ENCODE measurements at regions not wholly inside any gene's neighbourhood (a gene's known extent, or its start where the extent isn't known, plus 50 kb on each side); places are given as distances from the start of the nearest gene placed in this dataset.

GRCh38 chr3:39671116-39671515 lies 138.3 kb upstream of the MYRIP start:
- H4K12ac ChIP-seq (ENCODE audit: low read depth, low read length): no peak overlapping the region
- H2BK5ac ChIP-seq (ENCODE audit: low read depth, low read length, poor library complexity): no peak overlapping the region
- H3K14ac ChIP-seq (ENCODE audit: low read length): no peak overlapping the region
- H2BK120ac ChIP-seq (ENCODE audit: insufficient read depth, low read length, poor library complexity): no peak overlapping the region
- no peaks in the 10 kb centered on the region for H3K9me3 ChIP-seq (ENCODE audit: insufficient read depth, low read depth, low read length)
- no peak overlapping the region for H3K9ac ChIP-seq (ENCODE audit: low read length)
- no peak overlapping the region for H3K18ac ChIP-seq (ENCODE audit: low read length)
- no peak overlapping the region for H3K23ac ChIP-seq (ENCODE audit: low read length)
- no CpG with 5 or more reads among the region's 4 CpGs for WGBS (ENCODE audit: extremely low coverage, insufficient coverage, insufficient read length)
- no peaks in the 10 kb centered on the region for H3K36me3 ChIP-seq (ENCODE audit: control insufficient read depth in 1 of 2, insufficient read depth in 2 of 2, low read length in 2 of 2)
- H2BK12ac ChIP-seq (ENCODE audit: low read length): no peak overlapping the region
- DNase-seq: peak in 1 of 2 donors; percentile 4
- H3K4me3 ChIP-seq (ENCODE audit: low read depth, low read length): no peak overlapping the region
- H3K4me2 ChIP-seq (ENCODE audit: low read length): no peak overlapping the region
- no peak overlapping the region for H4K91ac ChIP-seq (ENCODE audit: low read depth, low read length)
- no peaks in the 10 kb centered on the region for H3K79me1 ChIP-seq (ENCODE audit: low read length)
- H3K4me1 ChIP-seq (ENCODE audit: control insufficient read depth in 1 of 2, insufficient read depth in 2 of 2, low read length in 2 of 2): no peaks in the 10 kb centered on the region
- H2AFZ ChIP-seq (ENCODE audit: insufficient read depth, low read length, poor library complexity): no peak overlapping the region
- no peak overlapping the region for H2AK5ac ChIP-seq (ENCODE audit: low read length)
- H4K8ac ChIP-seq (ENCODE audit: low read depth, low read length): no peak overlapping the region
- no peak overlapping the region for H3K4ac ChIP-seq (ENCODE audit: low read depth, low read length)
- no peaks in the 10 kb centered on the region for H3K79me2 ChIP-seq (ENCODE audit: control insufficient read depth, insufficient read depth, low read length, poor library complexity)
- H3K27ac ChIP-seq (ENCODE audit: low read depth, low read length): no peak overlapping the region
- no peaks in the 10 kb centered on the region for H3K27me3 ChIP-seq (ENCODE audit: insufficient read depth, low read length)

- Histone ChIP-seq H4K91ac (ENCODE audit: low read depth, low read length) (no peak overlapping the region), H3K9ac (ENCODE audit: low read length) (no peak overlapping the region), H3K4ac (ENCODE audit: low read depth, low read length) (no peak overlapping the region), H4K12ac (ENCODE audit: low read depth, low read length) (no peak overlapping the region), H2BK12ac (ENCODE audit: low read length) (no peak overlapping the region), H3K4me2 (ENCODE audit: low read length) (no peak overlapping the region), H3K18ac (ENCODE audit: low read length) (no peak overlapping the region), H2AK5ac (ENCODE audit: low read length) (no peak overlapping the region), H3K23ac (ENCODE audit: low read length) (no peak overlapping the region), H3K9me3 (ENCODE audit: insufficient read depth, low read depth, low read length) (no peaks in the 10 kb centered on the region), H2BK120ac (ENCODE audit: insufficient read depth, low read length, poor library complexity) (no peak overlapping the region), H3K79me2 (ENCODE audit: control insufficient read depth, insufficient read depth, low read length, poor library complexity) (no peaks in the 10 kb centered on the region), H3K4me1 (ENCODE audit: control insufficient read depth in 1 of 2, insufficient read depth in 2 of 2, low read length in 2 of 2) (no peaks in the 10 kb centered on the region), H3K4me3 (ENCODE audit: low read depth, low read length) (no peak overlapping the region), H3K79me1 (ENCODE audit: low read length) (no peaks in the 10 kb centered on the region), H2AFZ (ENCODE audit: insufficient read depth, low read length, poor library complexity) (no peak overlapping the region), H4K8ac (ENCODE audit: low read depth, low read length) (no peak overlapping the region), H3K36me3 (ENCODE audit: control insufficient read depth in 1 of 2, insufficient read depth in 2 of 2, low read length in 2 of 2) (no peaks in the 10 kb centered on the region), H3K14ac (ENCODE audit: low read length) (no peak overlapping the region), H3K27me3 (ENCODE audit: insufficient read depth, low read length) (no peaks in the 10 kb centered on the region), H3K27ac (ENCODE audit: low read depth, low read length) (no peak overlapping the region), H2BK5ac (ENCODE audit: low read depth, low read length, poor library complexity) (no peak overlapping the region)
- DNase-seq: peak; percentile 1 to 7
- no CpG with 5 or more reads among the region's 2 CpGs for WGBS (ENCODE audit: extremely low coverage, insufficient coverage, insufficient read length)
These were observed 137.8 kb upstream of the MYRIP start for GRCh38 chr3:39671600-39671999.

DNA sequence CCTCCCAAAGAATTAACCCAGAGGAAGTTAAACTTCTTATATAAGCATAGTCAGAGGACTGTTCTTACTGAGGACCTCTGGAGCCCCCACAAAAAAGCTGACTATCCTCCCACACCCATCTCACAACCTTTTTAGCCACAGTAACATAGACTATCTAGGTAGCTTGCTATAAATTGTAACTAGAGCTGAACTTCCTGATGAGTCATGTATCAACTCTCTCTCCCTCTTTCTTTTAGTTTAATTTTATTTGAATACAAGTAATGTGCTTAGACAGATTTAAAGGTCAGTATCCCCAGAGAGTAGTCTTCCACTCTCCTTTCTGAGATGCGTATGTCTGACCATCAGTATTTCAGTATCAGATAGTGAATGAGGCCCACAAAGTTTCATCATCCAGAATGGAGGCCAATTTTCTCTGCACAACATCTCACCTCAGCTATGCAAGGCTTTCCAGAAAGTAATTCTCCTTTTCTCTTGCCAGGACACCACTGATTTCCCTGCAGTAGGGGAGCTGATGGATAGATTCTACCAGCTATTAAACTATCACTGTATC lies 104.0 kb upstream of the MYRIP start:
- H2AK5ac ChIP-seq (ENCODE audit: low read length): no peak overlapping the region
- no peak overlapping the region for H3K4me2 ChIP-seq (ENCODE audit: low read length)
- H2BK120ac ChIP-seq (ENCODE audit: insufficient read depth, low read length, poor library complexity): no peak overlapping the region
- H3K4me1 ChIP-seq (ENCODE audit: control insufficient read depth in 1 of 2, insufficient read depth in 2 of 2, low read length in 2 of 2): no peaks in the 10 kb centered on the region
- no peak overlapping the region for H4K12ac ChIP-seq (ENCODE audit: low read depth, low read length)
- H3K4ac ChIP-seq (ENCODE audit: low read depth, low read length): no peak overlapping the region
- H3K14ac ChIP-seq (ENCODE audit: low read length): no peak overlapping the region
- H2AFZ ChIP-seq (ENCODE audit: insufficient read depth, low read length, poor library complexity): no peak overlapping the region
- DNase-seq: no peak
- no peak overlapping the region for H4K8ac ChIP-seq (ENCODE audit: low read depth, low read length)
- no peak overlapping the region for H3K18ac ChIP-seq (ENCODE audit: low read length)
- H3K36me3 ChIP-seq (ENCODE audit: control insufficient read depth in 1 of 2, insufficient read depth in 2 of 2, low read length in 2 of 2): no peaks in the 10 kb centered on the region
- H3K4me3 ChIP-seq (ENCODE audit: low read depth, low read length): no peak overlapping the region
- H4K91ac ChIP-seq (ENCODE audit: low read depth, low read length): no peak overlapping the region
- H3K23ac ChIP-seq (ENCODE audit: low read length): no peak overlapping the region
- H2BK5ac ChIP-seq (ENCODE audit: low read depth, low read length, poor library complexity): no peak overlapping the region
- WGBS (ENCODE audit: extremely low coverage, insufficient coverage, insufficient read length): no CpG with 5 or more reads among the region's 1 CpG
- no peaks in the 10 kb centered on the region for H3K9me3 ChIP-seq (ENCODE audit: insufficient read depth, low read depth, low read length)
- no peak overlapping the region for H3K9ac ChIP-seq (ENCODE audit: low read length)
- H2BK12ac ChIP-seq (ENCODE audit: low read length): no peak overlapping the region
- H3K79me2 ChIP-seq (ENCODE audit: control insufficient read depth, insufficient read depth, low read length, poor library complexity): no peaks in the 10 kb centered on the region
- no peaks in the 10 kb centered on the region for H3K27me3 ChIP-seq (ENCODE audit: insufficient read depth, low read length)
- no peak overlapping the region for H3K27ac ChIP-seq (ENCODE audit: low read depth, low read length)
- H3K79me1 ChIP-seq (ENCODE audit: low read length): no peaks in the 10 kb centered on the region

DNA sequence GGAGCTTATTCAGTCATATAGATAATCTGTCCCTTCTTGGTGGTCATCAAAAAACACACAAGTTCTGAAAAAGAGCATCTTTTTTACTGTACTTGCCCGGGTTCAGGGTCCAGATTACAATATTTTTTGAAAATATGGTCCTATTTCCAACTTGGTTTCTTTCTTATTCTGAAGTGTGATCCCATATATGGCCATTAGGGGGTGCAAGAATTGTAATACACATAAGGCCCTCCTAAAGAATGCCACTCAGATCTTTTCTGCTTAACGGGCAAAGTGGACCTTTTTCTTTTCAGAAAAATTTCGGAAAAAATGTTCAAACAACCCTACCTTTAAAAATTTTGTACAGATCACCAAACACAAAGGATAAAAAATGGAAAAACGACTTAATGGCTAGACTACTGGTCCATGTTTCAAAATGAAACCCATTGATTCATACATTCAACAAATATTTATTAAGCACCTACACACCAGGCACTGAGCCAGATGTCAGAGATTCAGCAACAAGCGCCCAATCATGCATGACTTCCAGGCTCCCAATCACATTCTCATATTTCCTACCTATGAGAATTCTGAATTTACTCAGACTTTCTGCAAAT lies 102.0 kb upstream of the MYRIP start:
- no peaks in the 10 kb centered on the region for H3K9me3 ChIP-seq (ENCODE audit: insufficient read depth, low read depth, low read length)
- no peaks in the 10 kb centered on the region for H3K4me1 ChIP-seq (ENCODE audit: control insufficient read depth in 1 of 2, insufficient read depth in 2 of 2, low read length in 2 of 2)
- H2BK120ac ChIP-seq (ENCODE audit: insufficient read depth, low read length, poor library complexity): no peak overlapping the region
- no CpG with 5 or more reads among the region's 5 CpGs for WGBS (ENCODE audit: extremely low coverage, insufficient coverage, insufficient read length)
- no peak overlapping the region for H3K18ac ChIP-seq (ENCODE audit: low read length)
- peak in 1 of 2 donors; percentile 65 for DNase-seq
- no peak overlapping the region for H3K4ac ChIP-seq (ENCODE audit: low read depth, low read length)
- H3K4me2 ChIP-seq (ENCODE audit: low read length): no peak overlapping the region
- H4K91ac ChIP-seq (ENCODE audit: low read depth, low read length): no peak overlapping the region
- no peaks in the 10 kb centered on the region for H3K79me1 ChIP-seq (ENCODE audit: low read length)
- H3K79me2 ChIP-seq (ENCODE audit: control insufficient read depth, insufficient read depth, low read length, poor library complexity): no peaks in the 10 kb centered on the region
- no peak overlapping the region for H2BK12ac ChIP-seq (ENCODE audit: low read length)
- H3K27me3 ChIP-seq (ENCODE audit: insufficient read depth, low read length): no peaks in the 10 kb centered on the region
- no peak overlapping the region for H3K27ac ChIP-seq (ENCODE audit: low read depth, low read length)
- no peak overlapping the region for H4K12ac ChIP-seq (ENCODE audit: low read depth, low read length)
- no peak overlapping the region for H3K14ac ChIP-seq (ENCODE audit: low read length)
- H3K9ac ChIP-seq (ENCODE audit: low read length): no peak overlapping the region
- H3K36me3 ChIP-seq (ENCODE audit: control insufficient read depth in 1 of 2, insufficient read depth in 2 of 2, low read length in 2 of 2): no peaks in the 10 kb centered on the region
- no peak overlapping the region for H3K4me3 ChIP-seq (ENCODE audit: low read depth, low read length)
- no peak overlapping the region for H2AFZ ChIP-seq (ENCODE audit: insufficient read depth, low read length, poor library complexity)
- H2BK5ac ChIP-seq (ENCODE audit: low read depth, low read length, poor library complexity): no peak overlapping the region
- H2AK5ac ChIP-seq (ENCODE audit: low read length): no peak overlapping the region
- H4K8ac ChIP-seq (ENCODE audit: low read depth, low read length): no peak overlapping the region
- no peak overlapping the region for H3K23ac ChIP-seq (ENCODE audit: low read length)

All from trophoblast cell (in vitro differentiated cells and primary cell).